OCI-LY3 (cell line): ENCODE measurements at regions not wholly inside any gene's neighbourhood (a gene's known extent, or its start where the extent isn't known, plus 50 kb on each side); places are given as distances from the start of the nearest gene placed in this dataset.
"Not testable (repeated sequence)": the region's sequence is repeated elsewhere in the genome, so short reads cannot be mapped to it uniquely, and the experiment has no call there.

Source experiments
- H2AFZ ChIP-seq: fragments of 200-600, 300-600 bp; shearing (Covaris generic); 2 replicates; pipeline ENCODE4 v1.6.0; 2014; ENCODE audit warnings: antibody characterized with exemption, low read depth, low read length
- H3K27ac ChIP-seq: fragments of 200-600, 300-600 bp; sonication (generic); 2 replicates; pipeline ENCODE4 v1.5.1; 2014; ENCODE audit warnings: mild to moderate bottlenecking, low read length, moderate library complexity, mixed read lengths
- H3K27me3 ChIP-seq: fragments of 200-600, 300-600 bp; sonication (generic); 2 replicates; pipeline ENCODE4 v1.6.1; 2014; ENCODE audit warnings: low read depth, low read length, mixed read lengths
- H3K36me3 ChIP-seq: fragments of 200-600, 300-600 bp; sonication (generic); replicated peaks from 2 replicates; pipeline ENCODE3; 2014; ENCODE audit warnings: low read depth, low read length, mixed read lengths
- H3K4me1 ChIP-seq: fragments of 300-600, 200-600 bp; sonication (generic); 2 replicates; pipeline ENCODE4 v1.6.1; 2014; ENCODE audit warnings: low read length, mixed read lengths
- H3K4me2 ChIP-seq: fragments of 200-600, 300-600 bp; sonication (generic); 2 replicates; pipeline ENCODE4 v1.6.1; 2014; ENCODE audit warnings: low read length, mixed read lengths
- H3K4me3 ChIP-seq: fragments of 300-600, 200-600 bp; sonication (generic); 2 replicates; pipeline ENCODE4 v1.5.1; 2014; ENCODE audit warnings: antibody characterized with exemption, mild to moderate bottlenecking, low read length, moderate library complexity
- H3K79me2 ChIP-seq: fragments of 300-600, 200-600 bp; shearing (Covaris generic); 2 replicates; pipeline ENCODE4 v1.6.1; 2014; ENCODE audit warnings: mild to moderate bottlenecking, low read length, mixed read lengths
- H3K9ac ChIP-seq: fragments of 300-600, 200-600 bp; shearing (Covaris generic); 2 replicates; pipeline ENCODE4 v1.6.0; 2014; ENCODE audit warnings: mild to moderate bottlenecking, low read length, moderate library complexity
- H3K9me3 ChIP-seq: fragments of 200-600, 300-600 bp; shearing (Covaris generic); 2 replicates; pipeline ENCODE4 v1.6.1; 2014; ENCODE audit warnings: low read length, mixed read lengths; ENCODE audit not compliant: insufficient read depth
- H4K20me1 ChIP-seq: fragments of 200-600, 300-600 bp; sonication (generic); 2 replicates; pipeline ENCODE4 v1.6.1; 2016; ENCODE audit warnings: low read length, mixed read lengths; ENCODE audit not compliant: insufficient read depth
- EZH2phosphoT487 ChIP-seq: fragments of 200-600 bp; shearing (Covaris generic); IDR thresholded peaks from 2 replicates; pipeline ENCODE4 v1.6.1; 2018; ENCODE audit warnings: antibody characterized with exemption, mixed run types, low read depth
- TF ChIP-seq, protein P1 (sequence below): fragments of 200-600, 300-600 bp; sonication (generic); IDR thresholded peaks from 2 replicates; pipeline ENCODE4 v1.5.1; 2014; ENCODE audit warnings: antibody characterized with exemption, low read length, low read depth

GRCh38 chr15:20345401-20345958, 196.1 kb downstream of the GOLGA6L6 start:
- Histone ChIP-seq H3K4me1 (no peaks in the 10 kb centered on the region), H3K9me3 (peaks cover 12% of the 10 kb centered on the region; the same call in 1 of the 2 replicates), H3K27ac (no peak overlapping the region), H3K4me2 (no peak overlapping the region), H3K79me2 (no peaks in the 10 kb centered on the region), H3K9ac (no peak overlapping the region), H2AFZ (no peak overlapping the region), H3K4me3 (no peak overlapping the region), H3K27me3 (no peaks in the 10 kb centered on the region), H3K36me3 (no peaks in the 10 kb centered on the region), H4K20me1 (no peaks in the 10 kb centered on the region)
- no peak for TF ChIP-seq EZH2phosphoT487
- TF ChIP-seq, protein P1, sequence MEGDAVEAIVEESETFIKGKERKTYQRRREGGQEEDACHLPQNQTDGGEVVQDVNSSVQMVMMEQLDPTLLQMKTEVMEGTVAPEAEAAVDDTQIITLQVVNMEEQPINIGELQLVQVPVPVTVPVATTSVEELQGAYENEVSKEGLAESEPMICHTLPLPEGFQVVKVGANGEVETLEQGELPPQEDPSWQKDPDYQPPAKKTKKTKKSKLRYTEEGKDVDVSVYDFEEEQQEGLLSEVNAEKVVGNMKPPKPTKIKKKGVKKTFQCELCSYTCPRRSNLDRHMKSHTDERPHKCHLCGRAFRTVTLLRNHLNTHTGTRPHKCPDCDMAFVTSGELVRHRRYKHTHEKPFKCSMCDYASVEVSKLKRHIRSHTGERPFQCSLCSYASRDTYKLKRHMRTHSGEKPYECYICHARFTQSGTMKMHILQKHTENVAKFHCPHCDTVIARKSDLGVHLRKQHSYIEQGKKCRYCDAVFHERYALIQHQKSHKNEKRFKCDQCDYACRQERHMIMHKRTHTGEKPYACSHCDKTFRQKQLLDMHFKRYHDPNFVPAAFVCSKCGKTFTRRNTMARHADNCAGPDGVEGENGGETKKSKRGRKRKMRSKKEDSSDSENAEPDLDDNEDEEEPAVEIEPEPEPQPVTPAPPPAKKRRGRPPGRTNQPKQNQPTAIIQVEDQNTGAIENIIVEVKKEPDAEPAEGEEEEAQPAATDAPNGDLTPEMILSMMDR: no peak

DNA sequence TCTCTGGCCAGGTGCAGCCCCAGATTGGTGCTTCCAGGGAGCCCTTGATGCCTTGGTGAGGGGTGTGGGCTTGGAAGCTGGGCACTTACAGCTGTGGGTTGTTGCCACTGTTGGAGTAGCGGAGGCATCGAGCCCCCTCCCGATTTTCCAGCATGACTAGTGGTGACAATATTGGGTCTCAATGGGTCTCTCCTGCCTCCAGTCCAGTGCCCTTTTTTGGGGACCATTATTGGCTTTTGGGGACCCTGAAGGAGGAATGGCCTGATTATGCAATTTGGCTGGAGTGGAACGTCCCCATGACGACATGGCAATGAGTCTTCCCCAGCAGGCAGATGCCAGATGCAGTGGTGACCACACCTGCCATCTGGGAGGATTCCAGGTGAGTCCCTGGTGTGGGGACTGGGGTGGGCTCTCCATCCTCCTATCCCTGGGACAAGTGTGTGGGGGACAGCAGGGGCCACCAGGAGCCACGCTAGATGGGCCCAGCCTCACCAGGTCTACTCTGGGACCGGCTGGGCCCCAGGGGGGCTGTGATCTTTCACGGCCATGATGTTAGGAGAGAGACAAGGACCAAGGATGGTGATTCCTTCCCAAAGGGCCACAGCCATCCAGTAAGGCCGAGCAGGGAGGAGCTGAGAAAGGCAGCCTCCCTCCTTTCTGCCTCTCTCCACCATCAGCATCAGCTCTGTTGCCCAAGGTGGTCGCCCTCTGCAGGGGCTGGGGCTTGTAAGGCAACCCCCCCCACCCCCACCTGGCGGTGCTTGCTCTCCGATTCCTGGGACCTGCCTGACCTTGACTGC, 196.8 kb downstream of the GOLGA6L6 start:
- H3K4me1 ChIP-seq: no peaks in the 10 kb centered on the region
- H3K79me2 ChIP-seq: no peaks in the 10 kb centered on the region
- TF ChIP-seq, protein P1: no peak
- no peak for TF ChIP-seq EZH2phosphoT487
- H3K27ac ChIP-seq: no peak overlapping the region
- H3K9me3 ChIP-seq: peaks cover 12% of the 10 kb centered on the region; the same call in 1 of the 2 replicates
- H3K27me3 ChIP-seq: no peaks in the 10 kb centered on the region
- no peak overlapping the region for H3K9ac ChIP-seq
- no peaks in the 10 kb centered on the region for H3K36me3 ChIP-seq
- no peak overlapping the region for H3K4me3 ChIP-seq
- H3K4me2 ChIP-seq: no peak overlapping the region
- no peak overlapping the region for H2AFZ ChIP-seq
- H4K20me1 ChIP-seq: no peaks in the 10 kb centered on the region

DNA sequence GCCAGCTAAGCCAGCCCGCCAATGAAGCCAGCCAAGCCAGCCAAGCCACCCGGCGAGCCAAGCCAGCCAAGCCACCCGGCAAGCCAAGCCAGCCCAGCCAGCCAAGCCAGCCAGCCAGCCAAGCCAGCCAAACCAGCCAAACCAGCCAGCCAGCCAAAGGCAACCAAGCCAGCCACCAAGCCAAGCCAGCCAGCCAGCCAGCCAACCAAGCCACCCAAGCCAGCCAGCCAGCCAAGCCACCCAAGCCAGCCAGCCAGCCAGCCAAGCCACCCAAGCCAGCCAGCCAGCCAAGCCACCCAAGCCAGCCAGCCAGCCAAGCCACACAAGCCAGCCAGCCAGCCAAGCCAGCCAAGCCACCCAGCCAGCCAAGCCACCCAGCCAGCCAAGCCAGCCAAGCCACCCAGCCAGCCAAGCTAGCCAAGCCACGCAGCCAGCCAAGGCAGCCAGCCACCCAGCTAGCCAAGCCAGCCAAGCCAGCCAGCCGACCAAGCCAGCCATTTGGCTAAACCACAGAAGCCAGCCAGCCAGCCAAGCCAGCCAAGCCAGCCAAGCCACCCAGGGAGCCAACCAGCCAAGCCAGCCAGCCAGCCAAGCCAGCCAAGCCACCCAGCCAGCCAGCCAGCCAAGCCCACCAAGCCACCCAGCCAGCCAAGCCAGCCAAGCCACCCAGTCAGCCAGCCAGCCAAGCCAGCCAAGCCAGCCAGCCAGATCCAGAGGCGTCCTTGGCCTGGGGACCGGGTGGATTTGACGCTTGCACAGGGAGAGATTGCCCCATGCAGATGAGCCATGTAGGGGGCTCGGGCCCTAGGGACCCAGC, 198.0 kb downstream of the GOLGA6L6 start:
- not testable (repeated sequence) for H3K79me2 ChIP-seq, H3K27ac ChIP-seq, H3K4me2 ChIP-seq, H3K4me1 ChIP-seq, H2AFZ ChIP-seq, H3K9ac ChIP-seq, H3K27me3 ChIP-seq, H3K4me3 ChIP-seq, H3K36me3 ChIP-seq, H4K20me1 ChIP-seq
- H3K9me3 ChIP-seq: peaks cover 12% of the 10 kb centered on the region; the same call in 1 of the 2 replicates

GRCh38 chr15:20342601-20343394, 198.8 kb downstream of the GOLGA6L6 start:
- not testable (repeated sequence) for H3K27me3 ChIP-seq, H3K27ac ChIP-seq, H3K36me3 ChIP-seq, H3K4me2 ChIP-seq, H3K4me3 ChIP-seq, H4K20me1 ChIP-seq, H3K79me2 ChIP-seq, H2AFZ ChIP-seq, H3K9ac ChIP-seq, H3K4me1 ChIP-seq
- peaks cover 12% of the 10 kb centered on the region; the same call in 1 of the 2 replicates for H3K9me3 ChIP-seq
